Hepatocyte (in vitro differentiated cells): ENCODE measurements at regions not wholly inside any gene's neighbourhood (a gene's known extent, or its start where the extent isn't known, plus 50 kb on each side); places are given as distances from the start of the nearest gene placed in this dataset.

Experiments
- CTCF ChIP-seq: fragments of 200-600 bp; sonication (generic); IDR thresholded peaks from 2 replicates; pipeline ENCODE4 v1.5.1; 2016; ENCODE audit warnings: antibody characterized with exemption, mild to moderate bottlenecking; ENCODE audit not compliant: poor library complexity
- EZH2 ChIP-seq: fragments of 200-600 bp; sonication (generic); IDR thresholded peaks from 2 replicates; pipeline ENCODE4 v1.6.1; 2016; ENCODE audit warnings: antibody characterized with exemption, mild to moderate bottlenecking, borderline replicate concordance

- TF ChIP-seq CTCF (no peak), EZH2 (no peak)
Observed at GRCh38 chr21:18164483-18164882, 80.2 kb upstream of the CHODL start.
